ENCODE measurements at regions not wholly inside any gene's neighbourhood (a gene's known extent, or its start where the extent isn't known, plus 50 kb on each side); places are given as distances from the start of the nearest gene placed in this dataset.
"Not testable (repeated sequence)": the region's sequence is repeated elsewhere in the genome, so short reads cannot be mapped to it uniquely, and the experiment has no call there.

DNA sequence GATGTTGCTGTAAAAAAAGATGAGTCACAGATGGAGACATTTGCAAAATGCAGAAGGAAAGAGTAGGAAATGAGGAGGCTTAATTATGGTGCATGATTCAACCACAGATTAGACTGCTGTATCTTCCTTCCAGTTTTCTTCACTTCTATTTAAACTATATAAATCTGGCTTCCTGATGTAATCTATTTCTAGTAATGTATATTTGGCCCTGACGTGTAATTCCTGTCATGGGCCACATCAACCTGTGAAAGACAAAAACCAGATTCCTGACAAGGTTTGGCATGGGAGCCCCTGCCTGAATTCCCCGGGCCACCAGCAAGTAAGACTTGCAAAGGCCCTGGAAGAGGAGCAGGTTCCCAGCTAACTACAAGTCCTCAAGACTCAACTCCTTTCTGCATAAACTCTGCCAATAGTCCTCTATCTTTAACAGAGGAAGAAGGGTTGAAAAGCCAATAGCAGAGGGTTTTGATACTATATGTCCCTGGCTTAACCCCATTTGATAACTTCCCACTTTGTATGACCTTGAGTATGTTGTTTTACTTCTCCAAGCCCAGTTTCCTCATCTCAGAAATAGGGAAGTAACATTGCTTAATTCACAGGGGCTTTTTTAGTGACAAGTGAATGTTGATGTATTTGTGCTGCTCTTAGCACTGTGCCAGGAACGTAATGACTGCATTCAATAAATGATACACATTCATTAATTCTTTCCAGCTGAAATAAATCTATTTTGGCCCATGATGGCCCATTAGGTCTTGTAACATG lies 172.7 kb downstream of the SPRY2 start:
- no peak for DNase-seq

- no peak for DNase-seq
Measured at GRCh38 chr13:80166352-80166751, 174.6 kb downstream of the SPRY2 start.

DNA sequence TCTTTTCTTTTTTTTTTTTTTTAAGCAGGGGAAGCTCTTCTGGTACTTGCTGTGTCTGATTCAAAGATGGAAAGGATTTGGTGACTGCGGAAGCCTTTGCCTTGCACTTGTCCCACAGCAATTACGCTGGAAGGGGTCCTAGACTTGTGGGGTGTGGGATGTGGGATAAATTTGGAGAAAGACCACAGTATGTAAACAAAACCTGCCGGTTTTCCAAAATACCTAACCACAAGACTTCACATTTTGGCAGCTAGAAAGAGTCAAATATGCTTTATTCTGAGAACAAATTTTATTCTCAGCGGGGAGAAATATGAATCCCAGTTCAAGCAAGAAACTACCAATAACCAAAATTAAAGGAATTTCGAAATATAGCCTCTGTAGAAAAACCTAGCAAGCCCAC lies 176.5 kb downstream of the SPRY2 start:
- DNase-seq: no peak

GRCh38 chr13:80161896-80162295 lies 179.0 kb downstream of the SPRY2 start:
- no peak for DNase-seq

DNA sequence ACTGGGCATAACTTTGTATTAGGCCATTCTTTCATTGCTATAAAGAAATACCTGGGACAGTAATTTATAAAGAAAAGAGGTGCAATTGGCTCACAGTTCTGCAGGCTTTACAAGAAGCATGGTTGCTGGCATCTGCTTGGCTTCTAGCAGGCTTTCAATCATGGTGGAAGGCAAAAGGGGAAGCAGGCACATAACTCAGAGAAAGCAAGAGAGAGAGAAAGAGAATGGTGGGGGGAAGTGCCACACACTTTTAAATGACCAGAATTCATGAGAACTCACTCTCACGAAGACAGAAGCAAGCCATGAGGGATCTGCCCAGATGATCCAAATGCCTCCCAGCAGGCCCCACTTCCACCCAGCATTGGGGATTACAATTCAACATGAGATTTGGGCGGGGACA lies 179.7 kb downstream of the SPRY2 start:
- no peak for DNase-seq

GRCh38 chr13:80160110-80160509 lies 180.8 kb downstream of the SPRY2 start:
- no peak for DNase-seq

- DNase-seq: no peak
Measured at GRCh38 chr13:80157261-80157932, 183.5 kb downstream of the SPRY2 start.

DNA sequence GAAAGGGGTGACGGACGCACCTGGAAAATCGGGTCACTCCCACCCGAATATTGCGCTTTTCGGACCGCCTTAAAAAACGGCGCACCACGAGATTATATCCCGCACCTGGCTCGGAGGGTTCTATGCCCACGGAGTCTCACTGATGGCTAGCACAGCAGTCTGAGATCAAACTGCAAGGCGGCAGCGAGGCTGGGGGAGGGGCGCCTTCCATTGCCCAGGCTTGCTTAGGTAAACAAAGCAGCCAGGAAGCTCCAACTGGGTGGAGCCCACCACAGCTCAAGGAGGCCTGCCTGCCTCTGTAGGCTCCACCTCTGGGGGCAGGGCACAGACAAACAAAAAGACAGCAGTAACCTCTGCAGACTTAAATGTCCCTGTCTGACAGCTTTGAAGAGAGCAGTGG lies 188.8 kb downstream of the SPRY2 start:
- DNase-seq: not testable (repeated sequence)

GRCh38 chr13:80151016-80151415 lies 189.9 kb downstream of the SPRY2 start:
- DNase-seq: no peak

DNA sequence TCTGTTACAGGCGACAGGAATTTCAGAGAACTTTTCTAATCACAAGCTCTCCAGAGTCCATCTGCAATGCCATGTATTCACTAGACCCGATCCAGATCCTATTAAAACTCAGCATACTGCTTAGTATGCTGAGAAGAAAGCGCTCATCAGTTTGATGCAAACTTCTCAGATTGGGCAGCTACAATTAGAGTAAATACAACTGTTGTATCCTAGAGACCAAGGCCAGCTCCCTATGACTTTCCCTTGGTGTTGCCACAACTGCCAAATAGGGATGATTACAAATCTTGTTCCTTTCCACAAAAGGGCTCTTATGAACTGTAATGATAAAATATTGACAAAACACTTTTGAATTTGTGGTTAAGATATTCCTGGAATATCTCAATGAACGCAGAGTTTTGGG lies 191.2 kb downstream of the SPRY2 start:
- DNase-seq: no peak

DNA sequence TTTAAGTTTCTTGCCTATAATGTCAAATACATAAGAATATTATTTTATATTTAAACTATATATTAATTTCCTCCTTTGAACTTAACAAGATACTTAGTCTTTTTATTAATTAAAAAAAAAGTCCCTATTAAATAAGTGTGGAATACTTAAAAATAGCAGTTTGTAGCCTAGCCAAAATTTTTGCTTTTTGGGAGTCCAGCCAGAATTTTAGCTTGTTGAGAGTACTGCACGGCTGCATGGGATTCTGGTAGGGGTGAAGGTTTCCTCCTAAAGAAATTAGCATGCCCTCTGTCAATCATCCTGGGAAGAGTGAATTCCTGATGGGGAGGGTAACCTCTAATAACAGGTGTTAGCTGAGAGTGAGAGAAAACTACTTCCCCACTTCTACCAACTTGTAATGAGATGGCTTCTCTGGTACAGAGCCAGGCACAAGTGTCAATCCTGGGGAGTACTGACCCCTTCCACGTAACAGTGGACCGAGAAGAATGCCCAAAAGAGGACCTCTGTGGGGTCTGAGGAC lies 195.7 kb downstream of the SPRY2 start:
- no peak for DNase-seq

GRCh38 chr13:80144493-80144892 lies 196.4 kb downstream of the SPRY2 start:
- no peak for DNase-seq

DNA sequence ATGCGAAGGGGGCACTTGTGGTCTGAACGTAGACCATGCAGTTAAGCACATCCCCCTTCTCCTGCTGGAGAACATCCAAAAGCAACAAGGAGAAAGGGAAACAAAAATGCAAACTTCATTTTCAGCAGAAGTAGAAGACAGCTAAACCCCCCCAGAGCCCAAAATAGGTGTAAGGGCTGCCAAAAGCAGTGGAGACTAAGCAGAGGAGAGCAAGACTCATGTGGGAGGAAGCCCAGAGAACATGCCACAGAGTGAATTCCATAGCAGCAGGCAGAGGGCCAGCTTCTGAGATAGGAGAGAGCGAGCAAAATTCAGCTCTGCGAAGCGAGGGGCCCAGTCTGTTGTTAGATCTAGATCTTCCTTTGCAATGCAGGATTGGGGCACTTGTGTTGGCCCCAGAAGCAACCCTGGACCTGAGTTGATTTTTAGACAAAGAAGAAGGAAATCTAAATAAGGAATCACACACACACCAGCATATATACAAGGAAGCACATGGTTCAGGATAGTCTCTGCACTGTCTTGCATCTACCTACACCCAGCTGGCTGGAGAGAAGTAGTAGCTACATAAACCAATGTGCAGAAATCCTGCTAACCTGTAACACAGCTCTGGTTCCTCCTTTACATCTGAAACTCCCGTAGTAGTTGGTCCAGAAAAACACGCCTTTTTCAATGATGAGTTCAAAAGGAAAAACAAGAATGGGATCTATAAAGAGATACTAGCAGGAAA lies 199.6 kb downstream of the SPRY2 start:
- DNase-seq: no peak

DNA sequence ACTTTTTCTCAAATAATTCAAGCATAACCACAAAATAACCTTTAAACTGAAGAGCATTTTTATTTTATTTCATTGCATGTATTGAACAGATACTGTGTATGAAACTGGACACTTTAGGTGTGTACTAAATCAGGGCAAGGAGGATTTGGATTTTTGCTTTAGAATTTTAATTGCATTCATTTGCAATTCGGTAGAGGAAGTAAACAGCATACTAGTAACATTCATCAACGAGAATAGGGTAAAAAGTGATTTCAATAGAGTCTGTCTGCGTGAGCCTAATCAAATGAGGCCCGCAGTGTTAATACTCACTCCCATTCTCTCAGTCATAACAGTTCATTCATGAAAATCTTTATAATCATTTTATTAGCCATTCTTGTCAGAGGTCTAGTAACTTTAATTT lies 200.2 kb downstream of the SPRY2 start:
- DNase-seq: no peak

DNA sequence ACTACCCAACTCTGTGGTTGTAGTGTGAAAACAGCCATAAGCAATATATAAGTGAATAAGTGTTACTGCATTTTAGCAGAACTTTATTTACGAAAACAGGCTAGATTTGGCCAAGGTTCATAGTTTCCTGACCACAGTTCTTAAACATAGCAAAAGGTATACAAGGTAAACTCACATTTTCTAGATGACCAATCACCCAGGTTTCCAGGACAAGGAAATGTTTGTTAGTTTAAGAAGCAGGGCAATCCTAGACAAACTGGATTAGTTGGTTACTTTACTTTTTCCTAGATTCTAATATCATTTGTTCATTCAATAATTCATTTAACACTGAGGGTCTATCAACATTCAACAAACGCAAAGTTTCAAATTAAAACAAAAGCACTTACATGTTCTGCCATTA lies 201.7 kb downstream of the SPRY2 start:
- no peak for DNase-seq

GRCh38 chr13:80137994-80138393 lies 202.9 kb downstream of the SPRY2 start:
- DNase-seq: no peak

- no peak for DNase-seq
Measured at GRCh38 chr13:80134346-80134745, 206.6 kb downstream of the SPRY2 start.

DNA sequence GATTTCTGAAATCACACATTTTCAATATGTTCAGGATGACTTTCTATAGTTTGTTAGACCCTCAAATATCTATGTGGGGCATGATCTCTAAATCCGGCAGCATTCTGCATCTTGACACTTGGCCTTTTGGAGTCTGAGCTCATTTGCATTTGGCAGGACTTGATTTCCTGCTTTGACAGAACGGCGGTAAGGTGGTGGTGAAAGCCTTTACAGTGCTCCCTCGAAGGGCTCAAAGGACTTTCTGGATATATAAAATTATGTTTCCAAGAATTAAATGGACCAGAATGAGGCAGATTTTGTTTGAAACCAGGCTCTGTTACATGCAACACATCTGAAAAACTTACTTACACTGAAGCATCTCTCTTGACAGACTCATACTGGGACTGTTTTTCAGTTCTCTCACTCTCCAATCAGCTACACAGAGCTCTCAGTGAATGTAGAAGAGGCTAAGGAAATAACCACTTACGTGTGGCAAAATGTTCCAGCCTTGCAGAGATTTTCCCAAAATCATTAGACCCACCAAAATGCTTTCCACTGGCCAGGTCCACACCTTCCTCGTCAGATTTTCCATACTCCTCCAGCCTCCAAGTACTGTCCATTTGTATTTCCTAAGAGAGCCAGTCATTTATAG lies 207.2 kb downstream of the SPRY2 start:
- no peak for DNase-seq

DNA sequence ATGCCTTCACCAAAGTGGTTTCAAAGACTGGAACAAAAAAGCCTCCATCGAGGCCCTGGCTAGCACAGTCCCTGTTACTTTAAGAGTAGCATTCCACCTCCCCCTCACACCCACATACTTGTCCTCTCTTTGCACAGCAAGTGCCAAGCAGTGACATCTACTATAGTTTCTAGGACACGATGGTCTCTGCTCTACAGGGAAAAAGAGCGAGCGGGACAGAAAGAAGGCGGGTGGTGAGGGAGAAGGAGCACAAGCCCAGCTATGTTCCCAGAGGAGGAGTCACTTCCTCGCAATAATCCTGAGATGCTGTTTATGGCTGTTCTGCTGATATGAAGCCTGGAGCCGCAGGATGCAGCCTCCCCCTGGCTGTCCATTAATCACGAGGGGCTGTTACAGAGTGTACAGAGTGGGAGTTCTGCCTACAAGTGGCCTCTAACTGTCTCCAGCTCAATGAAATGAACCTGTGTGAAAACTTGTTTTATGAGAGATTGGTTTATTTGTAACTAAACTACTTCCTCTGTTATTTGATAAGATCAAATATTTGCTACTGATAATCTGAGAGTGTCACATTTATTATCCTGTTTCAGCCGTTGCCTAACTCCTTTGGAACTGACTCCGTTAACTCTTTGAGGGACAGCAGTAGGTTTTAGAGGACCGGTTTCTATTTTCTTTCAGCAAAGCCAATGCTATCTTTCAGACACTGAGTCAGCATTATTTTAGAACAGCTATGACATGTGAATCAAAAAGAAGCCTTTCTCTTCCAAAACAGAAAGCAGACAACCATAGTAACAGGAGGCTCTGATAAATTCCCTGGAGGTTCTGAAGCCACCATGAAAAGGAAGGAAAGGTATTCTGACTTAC lies 208.0 kb downstream of the SPRY2 start:
- no peak for DNase-seq

DNA sequence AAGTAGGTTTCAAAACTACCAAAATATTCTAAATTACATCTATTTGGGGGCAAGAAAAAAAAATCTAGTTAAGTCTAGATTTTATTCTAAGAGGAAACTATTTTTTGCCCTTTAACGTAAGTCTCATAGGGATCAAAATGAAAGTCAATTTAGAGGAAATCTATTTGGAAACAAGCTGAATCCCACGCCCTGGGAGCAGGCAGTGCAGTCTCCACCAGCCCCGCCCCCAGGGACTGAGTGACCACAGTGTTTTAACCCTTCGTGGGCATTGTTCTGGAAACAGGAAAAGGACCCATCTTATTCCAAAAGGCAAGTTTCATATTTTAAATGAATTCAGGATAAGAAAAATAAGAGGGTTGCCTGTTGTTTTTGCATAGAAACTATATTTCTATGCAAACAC lies 209.7 kb downstream of the SPRY2 start:
- DNase-seq: no peak

DNA sequence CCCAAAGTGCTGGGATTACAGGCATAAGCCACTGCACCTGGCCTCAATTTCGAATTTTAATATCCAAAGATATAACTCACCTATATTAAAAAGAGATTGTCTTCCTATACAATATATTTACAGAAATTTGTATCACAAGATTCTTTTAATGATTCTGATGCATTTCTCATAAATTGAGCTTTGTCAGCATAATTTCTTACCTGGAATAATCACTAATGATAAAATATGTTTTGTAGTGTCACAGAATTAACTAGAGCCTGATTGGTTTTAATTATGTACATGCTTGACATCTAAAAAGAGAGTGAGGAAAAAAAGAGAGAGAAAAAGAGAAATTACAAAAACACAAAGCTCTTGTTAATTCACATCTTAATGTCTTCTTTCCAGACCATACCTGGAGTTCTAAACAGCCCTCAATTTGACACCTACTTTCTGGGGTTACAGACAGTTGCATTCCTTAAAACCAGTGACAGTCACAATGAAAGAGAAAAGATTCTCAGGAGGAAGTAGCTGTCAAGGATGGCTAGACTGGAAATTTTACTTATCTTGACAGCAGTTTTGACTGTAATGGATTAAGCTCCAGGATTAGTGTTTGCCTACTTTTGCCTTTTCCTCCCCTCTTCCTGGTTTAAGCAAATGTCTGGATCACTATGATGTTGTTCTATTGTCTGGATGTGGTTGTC lies 214.4 kb downstream of the SPRY2 start:
- DNase-seq: no peak

- DNase-seq: no peak
Measured at GRCh38 chr13:80123945-80124344, 217.0 kb downstream of the SPRY2 start.

Measured in activated CD4-positive, alpha-beta T cell treated with anti-CD3 and anti-CD28 coated beads for 1 hour (primary cell).